MCF 10A (cell line): ENCODE measurements at regions not wholly inside any gene's neighbourhood (a gene's known extent, or its start where the extent isn't known, plus 50 kb on each side); places are given as distances from the start of the nearest gene placed in this dataset.
A peak's percentile ranks its signal among the peaks of the same experiment; 100 is the strongest.

ENCODE experiments used
- BruUV-seq: library from RNA; stranded (reverse); fragments of 400-500 nt; replicated peaks from 2 replicates; lab custom pipeline; 2021; lab: Mats Ljungman, UMichigan
- CTCF ChIA-PET: fragments of 300-600 bp; sonication (Branson Sonifier 250); formaldehyde crosslinking; extraction: SDS; loops from one replicate; lab custom pipeline; 2021; ENCODE audit warnings: antibody characterized with exemption, inconsistent platforms; lab: Yijun Ruan, JAX
- POLR2A ChIA-PET: fragments of 300-600, 350-650 bp; sonication (Branson Sonifier 250); formaldehyde crosslinking; extraction: SDS; loops from one replicate; lab custom pipeline; 2020; ENCODE audit warnings: antibody characterized with exemption, inconsistent platforms; lab: Yijun Ruan, JAX
- DNase-seq: peaks from one replicate; pipeline ENCODE4 v3.0.0-alpha.2; 2018; ENCODE audit not compliant: unreplicated experiment
- H3K27ac Mint-ChIP-seq: one replicate; pipeline ENCODE4 v1.8.0; 2022; ENCODE audit warnings: mild to moderate bottlenecking, low read depth, mixed read lengths; ENCODE audit not compliant: unreplicated experiment
- H3K27me3 Mint-ChIP-seq: one replicate; pipeline ENCODE4 v1.8.0; 2022; ENCODE audit warnings: mixed read lengths; ENCODE audit not compliant: insufficient read depth, unreplicated experiment
- H3K36me3 Mint-ChIP-seq: one replicate; pipeline ENCODE4 v1.8.0; 2022; ENCODE audit warnings: mild to moderate bottlenecking, moderate library complexity, mixed read lengths; ENCODE audit not compliant: insufficient read depth, unreplicated experiment
- H3K4me1 Mint-ChIP-seq: one replicate; pipeline ENCODE4 v1.8.0; 2022; ENCODE audit warnings: mixed read lengths; ENCODE audit not compliant: insufficient read depth, unreplicated experiment
- H3K4me3 Mint-ChIP-seq: one replicate; pipeline ENCODE4 v1.8.0; 2022; ENCODE audit warnings: mild to moderate bottlenecking, moderate library complexity, mixed read lengths; ENCODE audit not compliant: unreplicated experiment
- H3K9me3 Mint-ChIP-seq: one replicate; pipeline ENCODE4 v1.8.0; 2022; ENCODE audit warnings: mixed read lengths; ENCODE audit not compliant: unreplicated experiment
- intact Hi-C: fragments of 100-400 bp; cut with micrococcal nuclease; formaldehyde crosslinking; loops from 2 replicates; pipeline ENCODE4 v1.14.1; 2022
- TF ChIP-seq, protein P1 (sequence below): fragments of 200-600 bp; IDR thresholded peaks from one replicate; pipeline ENCODE4 v1.8.0; 2022; ENCODE audit warnings: antibody characterized with exemption, mild to moderate bottlenecking; ENCODE audit not compliant: unreplicated experiment

DNA sequence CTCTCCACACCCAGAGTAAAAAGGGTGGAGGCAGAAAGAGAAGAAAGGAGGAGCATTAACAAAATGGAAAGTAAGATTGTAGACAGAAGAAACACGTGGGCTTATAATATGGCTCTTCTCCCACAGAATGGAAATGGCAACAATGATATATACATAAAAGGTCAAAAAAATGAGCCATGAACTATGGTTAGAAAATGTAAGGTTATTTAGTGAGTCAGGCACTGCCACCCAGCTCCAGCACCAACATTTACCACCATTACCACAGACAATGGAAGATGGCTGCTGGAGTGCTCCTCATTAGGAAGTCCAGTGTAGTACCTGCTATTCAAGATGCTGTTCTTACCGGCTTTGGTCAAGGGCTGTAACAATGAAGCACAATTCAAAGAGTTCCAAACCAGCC lies 258.0 kb downstream of the ZEB2 start:
- POLR2A ChIA-PET: no interaction called here
- DNase-seq: no peak
- intact Hi-C loops: loop anchor here (5.0 kb wide), 1 partner anchor 320 kb away; no protein-coding TSS in a partner anchor
- Mint-ChIP-seq H3K27ac (no peak overlapping the region), H3K27me3 (no peaks in the 10 kb centered on the region), H3K4me3 (no peak overlapping the region), H3K36me3 (no peaks in the 10 kb centered on the region), H3K4me1 (peaks cover 4% of the 10 kb centered on the region), H3K9me3 (peaks cover 20% of the 10 kb centered on the region)
- TF ChIP-seq, protein P1, sequence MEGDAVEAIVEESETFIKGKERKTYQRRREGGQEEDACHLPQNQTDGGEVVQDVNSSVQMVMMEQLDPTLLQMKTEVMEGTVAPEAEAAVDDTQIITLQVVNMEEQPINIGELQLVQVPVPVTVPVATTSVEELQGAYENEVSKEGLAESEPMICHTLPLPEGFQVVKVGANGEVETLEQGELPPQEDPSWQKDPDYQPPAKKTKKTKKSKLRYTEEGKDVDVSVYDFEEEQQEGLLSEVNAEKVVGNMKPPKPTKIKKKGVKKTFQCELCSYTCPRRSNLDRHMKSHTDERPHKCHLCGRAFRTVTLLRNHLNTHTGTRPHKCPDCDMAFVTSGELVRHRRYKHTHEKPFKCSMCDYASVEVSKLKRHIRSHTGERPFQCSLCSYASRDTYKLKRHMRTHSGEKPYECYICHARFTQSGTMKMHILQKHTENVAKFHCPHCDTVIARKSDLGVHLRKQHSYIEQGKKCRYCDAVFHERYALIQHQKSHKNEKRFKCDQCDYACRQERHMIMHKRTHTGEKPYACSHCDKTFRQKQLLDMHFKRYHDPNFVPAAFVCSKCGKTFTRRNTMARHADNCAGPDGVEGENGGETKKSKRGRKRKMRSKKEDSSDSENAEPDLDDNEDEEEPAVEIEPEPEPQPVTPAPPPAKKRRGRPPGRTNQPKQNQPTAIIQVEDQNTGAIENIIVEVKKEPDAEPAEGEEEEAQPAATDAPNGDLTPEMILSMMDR: no peak
- CTCF ChIA-PET: no interaction called here
- BruUV-seq: no TSS peak

DNA sequence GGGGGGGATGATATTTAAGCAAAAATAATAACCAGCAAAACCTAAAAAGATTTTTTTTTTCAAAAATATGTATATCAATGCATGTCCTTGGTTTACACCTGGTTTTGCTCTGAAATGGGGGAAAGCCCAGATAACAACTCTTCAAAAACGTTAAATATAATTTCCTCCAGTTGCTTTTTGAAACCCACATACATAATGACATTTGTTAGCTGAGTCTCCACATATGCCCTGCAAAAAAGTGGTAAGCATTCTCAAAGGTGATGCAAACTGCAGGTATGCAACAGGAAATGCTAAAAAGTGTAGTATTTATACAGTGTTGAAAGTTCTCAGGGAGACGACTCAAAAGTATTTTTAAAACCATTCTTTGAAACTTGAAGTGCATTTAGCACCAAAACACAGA lies 258.6 kb downstream of the ZEB2 start:
- BruUV-seq: no TSS peak
- no peak overlapping the region for H3K4me3 Mint-ChIP-seq
- POLR2A ChIA-PET: no interaction called here
- TF ChIP-seq, protein P1: no peak
- DNase-seq: peak; percentile 4
- no peak overlapping the region for H3K27ac Mint-ChIP-seq
- CTCF ChIA-PET: no interaction called here
- H3K27me3 Mint-ChIP-seq: no peaks in the 10 kb centered on the region
- intact Hi-C loops: loop anchor here (5.0 kb wide), 1 partner anchor 321 kb away; no protein-coding TSS in a partner anchor
- peaks cover 10% of the 10 kb centered on the region for H3K4me1 Mint-ChIP-seq
- no peaks in the 10 kb centered on the region for H3K36me3 Mint-ChIP-seq
- H3K9me3 Mint-ChIP-seq: peaks cover 20% of the 10 kb centered on the region

DNA sequence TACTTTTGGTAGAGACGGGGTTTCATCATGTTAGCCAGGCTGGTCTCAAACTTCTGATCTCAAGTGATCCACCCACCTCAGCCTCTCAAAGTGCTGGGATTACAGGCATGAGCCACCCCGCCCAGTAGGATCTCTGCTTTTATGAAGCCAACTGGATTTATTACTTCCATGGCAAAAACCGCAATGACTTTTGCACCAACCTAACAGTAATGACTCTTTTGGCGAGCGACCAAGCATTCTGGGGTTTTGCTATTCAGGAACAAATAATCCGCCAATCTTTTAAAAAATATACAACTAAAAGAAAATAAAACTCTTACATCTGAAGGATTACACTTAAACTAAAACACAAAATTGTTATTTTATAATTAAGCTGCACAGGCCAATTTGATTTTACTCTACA lies 260.6 kb downstream of the ZEB2 start:
- no peak for DNase-seq
- TF ChIP-seq, protein P1: no peak
- no peak overlapping the region for H3K4me3 Mint-ChIP-seq
- POLR2A ChIA-PET: interaction anchor here (0.7 kb wide), 1 partner anchor 245 kb away, joined by 3 read pairs; no protein-coding TSS in a partner anchor
- H3K36me3 Mint-ChIP-seq: peaks cover 6% of the 10 kb centered on the region
- H3K27me3 Mint-ChIP-seq: no peaks in the 10 kb centered on the region
- BruUV-seq: no TSS peak
- no peak overlapping the region for H3K27ac Mint-ChIP-seq
- intact Hi-C loops: no loop called here
- peaks cover 11% of the 10 kb centered on the region for H3K4me1 Mint-ChIP-seq
- CTCF ChIA-PET: no interaction called here
- H3K9me3 Mint-ChIP-seq: peaks cover 20% of the 10 kb centered on the region

- TF ChIP-seq, protein P1: no peak
Observed at GRCh38 chr2:144258154-144258553, 261.8 kb downstream of the ZEB2 start.

More at GRCh38 chr2:144258154-144258553, 261.8 kb downstream of the ZEB2 start:
- BruUV-seq: no TSS peak
- Mint-ChIP-seq H3K27ac (no peak overlapping the region), H3K36me3 (peaks cover 6% of the 10 kb centered on the region), H3K9me3 (peaks cover 23% of the 10 kb centered on the region), H3K4me1 (peaks cover 11% of the 10 kb centered on the region), H3K27me3 (no peaks in the 10 kb centered on the region), H3K4me3 (no peak overlapping the region)
- DNase-seq: no peak
- intact Hi-C loops: no loop called here
- CTCF ChIA-PET: interaction anchor here (0.7 kb wide), 1 partner anchor 833 kb away, joined by 3 read pairs; no protein-coding TSS in a partner anchor
- POLR2A ChIA-PET: interaction anchor here (1.4 kb wide), 1 partner anchor 67 kb away, joined by 4 read pairs; no protein-coding TSS in a partner anchor
